Caco-2 (cell line): ENCODE measurements at regions not wholly inside any gene's neighbourhood (a gene's known extent, or its start where the extent isn't known, plus 50 kb on each side); places are given as distances from the start of the nearest gene placed in this dataset.

Experiments
- BruUV-seq: library from RNA; stranded (reverse); fragments of 400-500 nt; replicated peaks from 2 replicates; lab custom pipeline; 2021; lab: Mats Ljungman, UMichigan
- CTCF ChIA-PET: fragments of 300-600 bp; sonication (Branson Sonifier 250); formaldehyde crosslinking; loops from one replicate; lab custom pipeline; 2022; ENCODE audit warnings: antibody characterized with exemption; lab: Charles Lee
- POLR2A ChIA-PET: fragments of 300-600 bp; sonication (Branson Sonifier 250); formaldehyde crosslinking; loops from one replicate; lab custom pipeline; 2022; ENCODE audit warnings: antibody characterized with exemption; lab: Charles Lee
- DNase-seq, 2 experiments: peaks; one replicate each; pipeline versions ENCODE4 v3.0.0 to v3.0.0-alpha.2; 2020 to 2022
- H3K27me3 ChIP-seq: replicated peaks from 2 replicates; pipeline ENCODE4 v1.6.0; 2011; ENCODE audit warnings: low read length; ENCODE audit not compliant: control insufficient read depth, insufficient read depth
- H3K36me3 ChIP-seq: 2 replicates; pipeline ENCODE4 v1.5.1; 2011; ENCODE audit warnings: low read length; ENCODE audit not compliant: control insufficient read depth, insufficient read depth
- H3K4me1 ChIP-seq: fragments of 250-450 bp; sonication (Bioruptor Pico); 2 replicates; pipeline ENCODE4 v1.5.1; 2020; ENCODE audit warnings: mild to moderate bottlenecking
- H3K4me3 ChIP-seq: 2 replicates; pipeline ENCODE4 v1.5.1; 2011; ENCODE audit warnings: low read depth, mild to moderate bottlenecking, control low read depth, low read length
- H3K9me3 ChIP-seq: fragments of 250-450 bp; sonication (Bioruptor Pico); 2 replicates; pipeline ENCODE4 v1.5.1; 2020; ENCODE audit warnings: mild to moderate bottlenecking, moderate library complexity
- H3K27ac Mint-ChIP-seq: one replicate; pipeline ENCODE4 v1.8.0; 2022; ENCODE audit warnings: mixed read lengths; ENCODE audit not compliant: unreplicated experiment
- H3K27me3 Mint-ChIP-seq: one replicate; pipeline ENCODE4 v1.8.0; 2022; ENCODE audit warnings: mixed read lengths; ENCODE audit not compliant: insufficient read depth, unreplicated experiment
- H3K36me3 Mint-ChIP-seq: one replicate; pipeline ENCODE4 v1.8.0; 2022; ENCODE audit warnings: mild to moderate bottlenecking, mixed read lengths; ENCODE audit not compliant: insufficient read depth, unreplicated experiment
- H3K4me1 Mint-ChIP-seq: one replicate; pipeline ENCODE4 v1.8.0; 2022; ENCODE audit warnings: low read depth, mixed read lengths; ENCODE audit not compliant: unreplicated experiment
- H3K4me3 Mint-ChIP-seq: one replicate; pipeline ENCODE4 v1.8.0; 2022; ENCODE audit warnings: mild to moderate bottlenecking, moderate library complexity, mixed read lengths; ENCODE audit not compliant: unreplicated experiment
- H3K9me3 Mint-ChIP-seq: one replicate; pipeline ENCODE4 v1.8.0; 2022; ENCODE audit warnings: mixed read lengths; ENCODE audit not compliant: unreplicated experiment
- intact Hi-C: fragments of 100-400 bp; cut with micrococcal nuclease; formaldehyde crosslinking; loops from one replicate; pipeline ENCODE4 v1.10.0; 2022; ENCODE audit not compliant: unreplicated experiment
- TF ChIP-seq, protein P1 (sequence below), 2 experiments: fragments of 200-600 bp in 1 of 2; IDR thresholded peaks; 1 replicate in 1 of 2; 2 replicates in 1 of 2; pipeline versions ENCODE4 v1.5.1 to v1.8.0; 2011 to 2022; ENCODE audit warnings: antibody characterized with exemption in 1 of 2, control low read depth in 1 of 2, inconsistent platforms in 1 of 2, low read depth in 1 of 2, low read length in 1 of 2, mild to moderate bottlenecking in 1 of 2, moderate library complexity in 1 of 2; ENCODE audit not compliant: insufficient read depth in 1 of 2, severe bottlenecking in 1 of 2, unreplicated experiment in 1 of 2

GRCh38 chr20:56840716-56841261 lies 211.7 kb downstream of the TFAP2C start:
- H3K36me3 Mint-ChIP-seq = no peaks in the 10 kb centered on the region
- TF ChIP-seq, protein P1, sequence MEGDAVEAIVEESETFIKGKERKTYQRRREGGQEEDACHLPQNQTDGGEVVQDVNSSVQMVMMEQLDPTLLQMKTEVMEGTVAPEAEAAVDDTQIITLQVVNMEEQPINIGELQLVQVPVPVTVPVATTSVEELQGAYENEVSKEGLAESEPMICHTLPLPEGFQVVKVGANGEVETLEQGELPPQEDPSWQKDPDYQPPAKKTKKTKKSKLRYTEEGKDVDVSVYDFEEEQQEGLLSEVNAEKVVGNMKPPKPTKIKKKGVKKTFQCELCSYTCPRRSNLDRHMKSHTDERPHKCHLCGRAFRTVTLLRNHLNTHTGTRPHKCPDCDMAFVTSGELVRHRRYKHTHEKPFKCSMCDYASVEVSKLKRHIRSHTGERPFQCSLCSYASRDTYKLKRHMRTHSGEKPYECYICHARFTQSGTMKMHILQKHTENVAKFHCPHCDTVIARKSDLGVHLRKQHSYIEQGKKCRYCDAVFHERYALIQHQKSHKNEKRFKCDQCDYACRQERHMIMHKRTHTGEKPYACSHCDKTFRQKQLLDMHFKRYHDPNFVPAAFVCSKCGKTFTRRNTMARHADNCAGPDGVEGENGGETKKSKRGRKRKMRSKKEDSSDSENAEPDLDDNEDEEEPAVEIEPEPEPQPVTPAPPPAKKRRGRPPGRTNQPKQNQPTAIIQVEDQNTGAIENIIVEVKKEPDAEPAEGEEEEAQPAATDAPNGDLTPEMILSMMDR (IDR thresholded peaks at IDR 0.05; ENCODE audit: insufficient read depth in 1 of 2, low read depth in 1 of 2, low read length in 1 of 2, severe bottlenecking in 1 of 2, unreplicated experiment in 1 of 2) = no peak
- Histone ChIP-seq H3K4me1 (no peaks in the 10 kb centered on the region), H3K36me3 (no peaks in the 10 kb centered on the region), H3K9me3 (0 out of 2 replicates have a peak, but pooled peaks cover 4% of the 10 kb centered on the region), H3K4me3 (no peak overlapping the region), H3K27me3 (no peaks in the 10 kb centered on the region)
- intact Hi-C loops = loop anchor here (5.0 kb wide), 2 partner anchors 132 to 222 kb away; no protein-coding TSS in a partner anchor
- ChIA-PET CTCF (no interaction called here), POLR2A (no interaction called here)
- no peaks in the 10 kb centered on the region for H3K4me1 Mint-ChIP-seq
- H3K9me3 Mint-ChIP-seq = no peaks in the 10 kb centered on the region
- peaks cover 13% of the 10 kb centered on the region for H3K27me3 Mint-ChIP-seq
- BruUV-seq = no TSS peak
- H3K27ac Mint-ChIP-seq = no peak overlapping the region
- no peak overlapping the region for H3K4me3 Mint-ChIP-seq
- DNase-seq = no peak

- ChIA-PET CTCF (no interaction called here), POLR2A (no interaction called here)
- Mint-ChIP-seq H3K36me3 (no peaks in the 10 kb centered on the region), H3K4me1 (no peaks in the 10 kb centered on the region), H3K27ac (no peak overlapping the region), H3K9me3 (no peaks in the 10 kb centered on the region), H3K27me3 (peaks cover 13% of the 10 kb centered on the region), H3K4me3 (no peak overlapping the region)
- H3K27me3 ChIP-seq = no peaks in the 10 kb centered on the region; the same call in 1 of the 2 replicates
- H3K9me3 ChIP-seq = 0 out of 2 replicates have a peak, but pooled peaks cover 4% of the 10 kb centered on the region
- no peak for DNase-seq
- BruUV-seq = no TSS peak
- no peaks in the 10 kb centered on the region for H3K4me1 ChIP-seq
- H3K36me3 ChIP-seq = no peaks in the 10 kb centered on the region
- intact Hi-C loops = loop anchor here (5.0 kb wide), 2 partner anchors 131 to 221 kb away; no protein-coding TSS in a partner anchor
- TF ChIP-seq, protein P1 (IDR thresholded peaks at IDR 0.05; ENCODE audit: insufficient read depth in 1 of 2, low read depth in 1 of 2, low read length in 1 of 2, severe bottlenecking in 1 of 2, unreplicated experiment in 1 of 2) = no peak
- H3K4me3 ChIP-seq = no peak overlapping the region
Observed at GRCh38 chr20:56841346-56841908, 212.3 kb downstream of the TFAP2C start.

- BruUV-seq = no TSS peak
- H3K4me3 ChIP-seq = no peak overlapping the region
- H3K9me3 ChIP-seq = 0 out of 2 replicates have a peak, but pooled peaks cover 4% of the 10 kb centered on the region
- no peak for DNase-seq
- peaks cover 15% of the 10 kb centered on the region for H3K27me3 Mint-ChIP-seq
- ChIA-PET CTCF (interaction anchor here (1.1 to 2.6 kb wide), 2 partner anchors 132 to 219 kb away, joined by 3 to 31 read pairs; no protein-coding TSS in a partner anchor), POLR2A (no interaction called here)
- H3K4me1 Mint-ChIP-seq = no peaks in the 10 kb centered on the region
- H3K36me3 ChIP-seq = no peaks in the 10 kb centered on the region
- no peaks in the 10 kb centered on the region; the same call in 1 of the 2 replicates for H3K27me3 ChIP-seq
- H3K9me3 Mint-ChIP-seq = no peaks in the 10 kb centered on the region
- TF ChIP-seq, protein P1 (IDR thresholded peaks at IDR 0.05; ENCODE audit: insufficient read depth in 1 of 2, low read depth in 1 of 2, low read length in 1 of 2, severe bottlenecking in 1 of 2, unreplicated experiment in 1 of 2) = no peak
- intact Hi-C loops = loop anchor here (5.0 kb wide), 2 partner anchors 130 to 220 kb away; no protein-coding TSS in a partner anchor
- no peaks in the 10 kb centered on the region for H3K36me3 Mint-ChIP-seq
- no peak overlapping the region for H3K4me3 Mint-ChIP-seq
- no peaks in the 10 kb centered on the region for H3K4me1 ChIP-seq
- no peak overlapping the region for H3K27ac Mint-ChIP-seq
Observed at GRCh38 chr20:56842056-56842455, 212.9 kb downstream of the TFAP2C start.
